Mucosa of descending colon (tissue), 3 donors: ENCODE measurements at regions not wholly inside any gene's neighbourhood (a gene's known extent, or its start where the extent isn't known, plus 50 kb on each side); places are given as distances from the start of the nearest gene placed in this dataset.

Source experiments
- ATAC-seq: fragments of 200-7000 bp; cut with Tn5 transposase; one replicate; pipeline ENCODE4 v1.9.1; 2020; ENCODE audit warnings: mild to moderate bottlenecking, moderate library complexity
- DNase-seq, 3 donors: peaks; one replicate each; pipeline ENCODE4 v3.0.0-alpha.2; 2020
- H3K36me3 ChIP-seq: fragments of 200-600 bp; one replicate; pipeline ENCODE4 v1.8.0; 2021; ENCODE audit warnings: low read depth, mild to moderate bottlenecking
- H3K4me1 ChIP-seq: fragments of 200-600 bp; one replicate; pipeline ENCODE4 v1.8.0; 2021; ENCODE audit warnings: low read depth, mild to moderate bottlenecking
- H3K4me3 ChIP-seq: fragments of 200-600 bp; one replicate; pipeline ENCODE4 v1.8.0; 2021; ENCODE audit warnings: mild to moderate bottlenecking
- H3K9me3 ChIP-seq: fragments of 200-600 bp; one replicate; pipeline ENCODE4 v1.8.0; 2021; ENCODE audit warnings: mild to moderate bottlenecking
- intact Hi-C, 2 donors: fragments of 100-400 bp; cut with DNase I in 1 of 2; cut with micrococcal nuclease in 1 of 2; formaldehyde crosslinking; loops; one replicate each; pipeline versions ENCODE4 v1.11.0 to v1.11.1; 2022; cut with DNase I, micrococcal nuclease
- TF ChIP-seq, protein P1 (sequence below): fragments of 200-600 bp; IDR thresholded peaks from one replicate; pipeline ENCODE4 v1.8.0; 2022; ENCODE audit warnings: antibody characterized with exemption, mild to moderate bottlenecking
- donor health status: DM: no; HTN: no; CAD: no; lungs with moderate emphysema.
- donor health status: DM: no; HTN: no; CAD: no.
- donor health status: DM: no; HTN: yes; CAD: no.

DNA sequence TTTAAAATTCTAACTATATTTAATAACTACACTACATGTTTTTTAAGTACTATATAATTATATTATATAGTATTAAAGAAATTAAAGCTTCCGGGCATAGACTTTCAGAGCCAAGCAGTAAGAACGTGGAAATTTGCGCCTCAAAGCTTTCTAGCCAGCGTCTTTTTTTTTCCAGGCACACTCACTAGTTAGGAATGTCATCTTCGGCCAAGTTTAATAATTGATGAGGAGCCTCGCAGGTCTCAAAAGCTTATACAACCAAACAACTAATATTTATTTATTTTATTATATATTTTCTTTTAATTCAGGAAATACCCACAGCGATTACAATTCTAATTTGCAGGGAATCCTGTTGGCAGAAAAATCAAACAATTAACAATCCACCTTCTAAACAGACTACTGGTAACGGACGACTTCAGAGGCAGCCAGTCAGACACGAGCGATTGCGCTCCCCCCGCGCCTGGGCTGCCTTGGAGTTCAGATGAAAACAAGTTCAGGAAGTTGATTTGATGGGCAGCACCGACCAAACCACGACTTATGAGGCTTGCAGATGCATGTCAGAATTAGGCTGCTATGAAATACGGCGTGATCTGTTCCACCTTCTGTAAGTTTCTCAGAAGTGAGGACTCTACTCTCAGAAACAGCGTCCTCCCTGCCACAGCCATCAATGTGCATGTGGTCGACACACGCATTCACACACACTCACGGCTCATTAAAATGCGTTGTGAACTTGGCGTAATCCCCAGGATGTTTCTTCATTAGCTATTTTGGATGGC is 431.8 kb upstream of the MGMT start:
- DNase-seq (peak in 2 of 3 donors; percentile 18 to 50), ATAC-seq (peak; percentile 38)
- no peaks in the 10 kb centered on the region for H3K36me3 ChIP-seq
- intact Hi-C loops, result no loop called here
- no peaks in the 10 kb centered on the region for H3K9me3 ChIP-seq
- no peaks in the 10 kb centered on the region for H3K4me1 ChIP-seq
- no peak overlapping the region for H3K4me3 ChIP-seq
- TF ChIP-seq, protein P1, sequence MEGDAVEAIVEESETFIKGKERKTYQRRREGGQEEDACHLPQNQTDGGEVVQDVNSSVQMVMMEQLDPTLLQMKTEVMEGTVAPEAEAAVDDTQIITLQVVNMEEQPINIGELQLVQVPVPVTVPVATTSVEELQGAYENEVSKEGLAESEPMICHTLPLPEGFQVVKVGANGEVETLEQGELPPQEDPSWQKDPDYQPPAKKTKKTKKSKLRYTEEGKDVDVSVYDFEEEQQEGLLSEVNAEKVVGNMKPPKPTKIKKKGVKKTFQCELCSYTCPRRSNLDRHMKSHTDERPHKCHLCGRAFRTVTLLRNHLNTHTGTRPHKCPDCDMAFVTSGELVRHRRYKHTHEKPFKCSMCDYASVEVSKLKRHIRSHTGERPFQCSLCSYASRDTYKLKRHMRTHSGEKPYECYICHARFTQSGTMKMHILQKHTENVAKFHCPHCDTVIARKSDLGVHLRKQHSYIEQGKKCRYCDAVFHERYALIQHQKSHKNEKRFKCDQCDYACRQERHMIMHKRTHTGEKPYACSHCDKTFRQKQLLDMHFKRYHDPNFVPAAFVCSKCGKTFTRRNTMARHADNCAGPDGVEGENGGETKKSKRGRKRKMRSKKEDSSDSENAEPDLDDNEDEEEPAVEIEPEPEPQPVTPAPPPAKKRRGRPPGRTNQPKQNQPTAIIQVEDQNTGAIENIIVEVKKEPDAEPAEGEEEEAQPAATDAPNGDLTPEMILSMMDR, result no peak

DNA sequence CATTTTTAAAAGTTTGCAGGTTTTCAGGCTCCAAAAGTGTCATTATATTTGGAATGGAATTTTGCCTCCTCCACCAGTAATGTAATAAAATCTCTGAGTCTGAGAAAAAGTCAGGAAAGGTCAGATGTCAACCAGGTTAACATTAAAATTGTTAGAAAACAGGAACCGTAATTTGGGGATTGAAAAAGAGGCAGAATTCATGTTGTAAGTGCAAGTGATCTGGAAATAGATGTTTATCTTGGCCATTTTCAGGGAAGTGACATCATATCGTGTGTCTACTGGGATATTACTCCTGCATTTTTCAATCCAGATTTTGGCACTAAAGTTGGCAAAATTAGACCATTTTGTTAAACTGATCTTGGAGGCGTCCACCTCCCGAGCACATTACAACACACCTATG is 428.5 kb upstream of the MGMT start:
- intact Hi-C loops, result no loop called here
- no peaks in the 10 kb centered on the region for H3K4me1 ChIP-seq
- TF ChIP-seq, protein P1, result no peak
- ATAC-seq (no peak), DNase-seq (no peak)
- H3K4me3 ChIP-seq, result no peak overlapping the region
- no peaks in the 10 kb centered on the region for H3K9me3 ChIP-seq
- H3K36me3 ChIP-seq, result no peaks in the 10 kb centered on the region

DNA sequence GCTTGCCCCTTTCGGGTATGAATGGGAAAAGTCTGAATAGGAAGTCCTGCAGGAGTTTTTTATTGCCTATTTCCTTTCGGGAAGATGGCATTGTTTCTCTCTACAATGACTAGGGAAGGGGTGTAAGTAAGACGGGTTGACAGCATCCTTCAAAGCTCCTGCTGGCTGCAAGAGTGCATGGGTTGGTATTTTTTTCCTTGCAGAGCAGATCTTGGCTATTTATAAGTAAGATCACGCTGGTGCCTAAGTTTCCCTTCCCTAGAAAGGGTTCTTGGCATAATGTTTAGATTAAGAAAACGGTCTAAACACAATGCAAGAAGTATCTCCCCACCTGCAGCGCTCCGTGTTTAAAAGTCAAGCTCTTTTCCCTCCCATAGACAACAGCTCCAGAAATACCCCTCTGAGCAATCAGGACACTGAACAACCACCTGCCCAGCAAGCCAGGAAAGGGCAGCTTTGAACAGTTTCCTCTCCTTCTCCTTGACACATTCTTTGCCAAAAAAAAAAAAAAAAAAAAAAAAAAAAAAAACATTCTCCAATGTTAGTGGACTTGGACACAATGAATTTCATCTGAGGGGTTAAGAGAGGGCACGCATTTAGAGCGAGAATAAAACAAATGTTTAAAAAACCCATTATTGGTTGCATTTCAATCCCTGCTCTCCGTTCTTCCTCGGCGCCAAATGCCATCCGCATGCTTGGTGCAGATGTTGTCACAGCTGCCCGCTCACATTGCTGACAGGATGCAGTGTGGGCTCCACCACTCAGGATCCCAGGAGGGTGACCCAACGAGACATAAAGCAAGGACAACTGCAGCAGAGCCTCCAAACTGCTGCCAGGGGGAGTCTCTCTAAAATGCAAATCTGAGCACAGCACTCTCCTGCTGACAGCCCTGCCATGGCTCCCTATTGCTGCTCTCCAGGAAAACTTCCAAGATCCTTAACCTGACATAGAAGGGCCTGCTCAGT is 427.4 kb upstream of the MGMT start:
- Histone ChIP-seq H3K9me3 (no peaks in the 10 kb centered on the region), H3K4me1 (no peaks in the 10 kb centered on the region), H3K4me3 (no peak overlapping the region), H3K36me3 (no peaks in the 10 kb centered on the region)
- ATAC-seq (no peak), DNase-seq (no peak)
- TF ChIP-seq, protein P1, result no peak
- intact Hi-C loops, result no loop called here

DNA sequence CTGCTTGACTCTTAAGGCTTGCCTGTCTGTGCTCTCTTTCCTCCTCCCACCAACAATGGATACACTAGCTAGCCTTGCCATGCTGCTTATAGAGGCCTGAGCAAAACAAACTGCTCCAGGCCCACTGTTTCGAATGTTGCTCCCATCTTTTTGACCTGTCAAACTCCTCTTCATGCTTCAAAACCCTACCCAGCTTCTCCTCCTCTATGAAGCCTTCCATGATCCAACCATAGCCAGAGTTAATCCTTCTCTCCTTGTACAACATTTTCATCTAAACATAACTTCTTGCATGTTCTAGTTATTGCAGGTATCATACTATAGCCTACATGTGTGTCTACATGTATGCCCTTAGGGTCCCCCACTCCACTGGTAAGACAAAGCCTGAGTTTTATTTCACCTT is 426.7 kb upstream of the MGMT start:
- intact Hi-C loops, result no loop called here
- no peak for DNase-seq
- Histone ChIP-seq H3K4me3 (no peak overlapping the region), H3K36me3 (no peaks in the 10 kb centered on the region), H3K4me1 (no peaks in the 10 kb centered on the region), H3K9me3 (no peaks in the 10 kb centered on the region)
- no peak for ATAC-seq
- TF ChIP-seq, protein P1, result no peak

DNA sequence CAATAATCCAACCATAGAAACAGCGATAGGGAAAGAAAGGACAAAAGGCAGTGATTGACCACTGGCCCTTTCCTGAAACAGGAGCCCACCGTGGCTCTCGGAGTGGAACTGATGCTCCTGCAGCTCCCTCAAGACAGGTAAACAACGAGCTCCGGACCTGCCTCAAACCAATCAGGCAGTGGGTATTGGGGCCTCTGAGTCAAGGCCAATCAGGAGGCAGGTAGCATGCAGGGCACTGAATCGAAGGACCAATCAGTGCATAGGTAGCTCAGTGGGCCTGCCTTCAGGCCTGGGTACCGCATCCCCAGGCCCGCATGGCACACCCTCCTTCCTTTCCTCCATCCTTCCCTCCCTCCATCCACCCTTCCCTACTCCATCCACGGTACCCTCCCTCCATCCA is 425.1 kb upstream of the MGMT start:
- ATAC-seq, result no peak
- intact Hi-C loops, result no loop called here
- Histone ChIP-seq H3K36me3 (no peaks in the 10 kb centered on the region), H3K9me3 (no peaks in the 10 kb centered on the region), H3K4me3 (no peak overlapping the region), H3K4me1 (no peaks in the 10 kb centered on the region)
- TF ChIP-seq, protein P1, result no peak
- DNase-seq, result no peak
